HL-60/S4 treated with retinoic acid at 250 ng/mL for 4 days and 3 days (cell line): ENCODE measurements at regions not wholly inside any gene's neighbourhood (a gene's known extent, or its start where the extent isn't known, plus 50 kb on each side); places are given as distances from the start of the nearest gene placed in this dataset.

ENCODE experiments used
- in situ Hi-C: fragments of 300-500 bp; cut with MboI; formaldehyde crosslinking; loops from 2 replicates; pipeline ENCODE4 v1.7.0; 2022; ENCODE audit warnings: low sequenced_read_pairs

GRCh38 chr5:174420651-174421407 lies 303.6 kb upstream of the MSX2 start:
- in situ Hi-C loops = loop anchor here (25.0 kb wide), 1 partner anchor 366 kb away; no protein-coding TSS in a partner anchor

GRCh38 chr5:174421408-174421805 lies 303.0 kb upstream of the MSX2 start:
- in situ Hi-C loops = loop anchor here (25.0 kb wide), 1 partner anchor 366 kb away; no protein-coding TSS in a partner anchor

GRCh38 chr5:174423558-174423957 lies 300.8 kb upstream of the MSX2 start:
- in situ Hi-C loops = loop anchor here (25.0 kb wide), 1 partner anchor 364 kb away; no protein-coding TSS in a partner anchor

- in situ Hi-C loops = loop anchor here (25.0 kb wide), 1 partner anchor 363 kb away; no protein-coding TSS in a partner anchor
Observed at GRCh38 chr5:174424219-174425053, 299.9 kb upstream of the MSX2 start.

- in situ Hi-C loops = no loop called here
Observed at GRCh38 chr5:174425271-174425963, 299.0 kb upstream of the MSX2 start.

- in situ Hi-C loops = no loop called here
Observed at GRCh38 chr5:174425964-174426290, 298.5 kb upstream of the MSX2 start.

GRCh38 chr5:174426388-174426787 lies 298.0 kb upstream of the MSX2 start:
- in situ Hi-C loops = no loop called here

GRCh38 chr5:174426851-174427250 lies 297.5 kb upstream of the MSX2 start:
- in situ Hi-C loops = no loop called here

- in situ Hi-C loops = no loop called here
Observed at GRCh38 chr5:174427304-174427703, 297.1 kb upstream of the MSX2 start.

GRCh38 chr5:174428895-174429294 lies 295.5 kb upstream of the MSX2 start:
- in situ Hi-C loops = no loop called here

- in situ Hi-C loops = no loop called here
Observed at GRCh38 chr5:174430940-174431339, 293.4 kb upstream of the MSX2 start.

- in situ Hi-C loops = no loop called here
Observed at GRCh38 chr5:174431504-174431903, 292.9 kb upstream of the MSX2 start.

- in situ Hi-C loops = no loop called here
Observed at GRCh38 chr5:174433098-174433497, 291.3 kb upstream of the MSX2 start.

GRCh38 chr5:174436750-174437149 lies 287.6 kb upstream of the MSX2 start:
- in situ Hi-C loops = no loop called here

GRCh38 chr5:174444479-174445188 lies 279.7 kb upstream of the MSX2 start:
- in situ Hi-C loops = no loop called here

- in situ Hi-C loops = no loop called here
Observed at GRCh38 chr5:174446446-174446845, 277.9 kb upstream of the MSX2 start.

GRCh38 chr5:174446988-174447387 lies 277.4 kb upstream of the MSX2 start:
- in situ Hi-C loops = no loop called here

- in situ Hi-C loops = no loop called here
Observed at GRCh38 chr5:174448041-174448440, 276.3 kb upstream of the MSX2 start.

- in situ Hi-C loops = no loop called here
Observed at GRCh38 chr5:174448662-174449061, 275.7 kb upstream of the MSX2 start.

GRCh38 chr5:174453690-174454089 lies 270.7 kb upstream of the MSX2 start:
- in situ Hi-C loops = no loop called here

- in situ Hi-C loops = no loop called here
Observed at GRCh38 chr5:174454464-174454863, 269.9 kb upstream of the MSX2 start.
